Thyroid gland (tissue), 4 donors: ENCODE measurements at regions not wholly inside any gene's neighbourhood (a gene's known extent, or its start where the extent isn't known, plus 50 kb on each side); places are given as distances from the start of the nearest gene placed in this dataset.

Source experiments
- POLR2A ChIP-seq, 2 donors: fragments of 450-650 bp; IDR thresholded peaks; one replicate each; pipeline ENCODE4 v1.6.1; 2017; ENCODE audit warnings: antibody characterized with exemption in 2 of 2, mild to moderate bottlenecking in 2 of 2, moderate library complexity in 1 of 2
- TF ChIP-seq, protein P1 (sequence below), 6 experiments: fragments of 200-600 bp in 3 of 6; fragments of 450-650 bp in 3 of 6; sonication (generic) in 3 of 6; IDR thresholded peaks; one replicate each; pipeline ENCODE4 v1.5.1; 2016 to 2019; ENCODE audit warnings: antibody characterized with exemption in 6 of 6, mild to moderate bottlenecking in 2 of 6, inconsistent platforms in 1 of 6, moderate library complexity in 1 of 6

DNA sequence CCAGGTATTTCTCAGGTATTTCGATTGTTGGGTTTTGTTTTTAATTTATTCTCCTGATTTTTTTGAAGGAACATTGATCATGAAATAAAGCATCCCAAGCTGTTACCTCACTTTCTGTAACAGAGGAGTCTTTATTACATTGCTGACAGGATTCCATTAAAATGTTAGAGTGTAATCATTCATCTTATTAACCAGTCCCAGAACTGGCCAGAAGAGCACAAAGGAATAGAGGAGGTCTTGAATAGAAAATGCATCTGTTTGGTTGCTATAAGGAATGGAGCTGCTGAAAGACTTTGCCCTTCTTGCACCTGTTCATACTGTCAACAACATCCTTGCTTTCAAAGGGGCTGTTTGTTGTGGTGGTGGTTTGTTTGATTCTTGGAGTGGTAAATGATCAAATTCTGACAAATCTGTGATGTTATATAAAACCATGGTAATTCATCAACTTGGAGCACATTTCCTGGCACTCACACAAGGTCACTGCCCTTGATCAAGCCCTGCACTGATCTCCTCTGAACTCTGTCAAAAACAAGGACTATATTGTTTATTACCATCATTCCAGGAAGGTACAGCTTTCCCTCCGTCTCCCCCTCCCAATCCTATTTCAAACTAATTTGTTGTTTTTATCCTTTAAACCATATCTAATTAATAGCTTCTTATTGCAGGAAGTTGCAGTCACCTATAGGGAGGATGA lies 215.8 kb downstream of the PCDH19 start:
- TF ChIP-seq, protein P1, sequence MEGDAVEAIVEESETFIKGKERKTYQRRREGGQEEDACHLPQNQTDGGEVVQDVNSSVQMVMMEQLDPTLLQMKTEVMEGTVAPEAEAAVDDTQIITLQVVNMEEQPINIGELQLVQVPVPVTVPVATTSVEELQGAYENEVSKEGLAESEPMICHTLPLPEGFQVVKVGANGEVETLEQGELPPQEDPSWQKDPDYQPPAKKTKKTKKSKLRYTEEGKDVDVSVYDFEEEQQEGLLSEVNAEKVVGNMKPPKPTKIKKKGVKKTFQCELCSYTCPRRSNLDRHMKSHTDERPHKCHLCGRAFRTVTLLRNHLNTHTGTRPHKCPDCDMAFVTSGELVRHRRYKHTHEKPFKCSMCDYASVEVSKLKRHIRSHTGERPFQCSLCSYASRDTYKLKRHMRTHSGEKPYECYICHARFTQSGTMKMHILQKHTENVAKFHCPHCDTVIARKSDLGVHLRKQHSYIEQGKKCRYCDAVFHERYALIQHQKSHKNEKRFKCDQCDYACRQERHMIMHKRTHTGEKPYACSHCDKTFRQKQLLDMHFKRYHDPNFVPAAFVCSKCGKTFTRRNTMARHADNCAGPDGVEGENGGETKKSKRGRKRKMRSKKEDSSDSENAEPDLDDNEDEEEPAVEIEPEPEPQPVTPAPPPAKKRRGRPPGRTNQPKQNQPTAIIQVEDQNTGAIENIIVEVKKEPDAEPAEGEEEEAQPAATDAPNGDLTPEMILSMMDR (IDR thresholded peaks at IDR 0.05), result no peak
- no peak for TF ChIP-seq POLR2A (IDR thresholded peaks at IDR 0.05)
